ENCODE measurements at regions not wholly inside any gene's neighbourhood (a gene's known extent, or its start where the extent isn't known, plus 50 kb on each side); places are given as distances from the start of the nearest gene placed in this dataset.

DNA sequence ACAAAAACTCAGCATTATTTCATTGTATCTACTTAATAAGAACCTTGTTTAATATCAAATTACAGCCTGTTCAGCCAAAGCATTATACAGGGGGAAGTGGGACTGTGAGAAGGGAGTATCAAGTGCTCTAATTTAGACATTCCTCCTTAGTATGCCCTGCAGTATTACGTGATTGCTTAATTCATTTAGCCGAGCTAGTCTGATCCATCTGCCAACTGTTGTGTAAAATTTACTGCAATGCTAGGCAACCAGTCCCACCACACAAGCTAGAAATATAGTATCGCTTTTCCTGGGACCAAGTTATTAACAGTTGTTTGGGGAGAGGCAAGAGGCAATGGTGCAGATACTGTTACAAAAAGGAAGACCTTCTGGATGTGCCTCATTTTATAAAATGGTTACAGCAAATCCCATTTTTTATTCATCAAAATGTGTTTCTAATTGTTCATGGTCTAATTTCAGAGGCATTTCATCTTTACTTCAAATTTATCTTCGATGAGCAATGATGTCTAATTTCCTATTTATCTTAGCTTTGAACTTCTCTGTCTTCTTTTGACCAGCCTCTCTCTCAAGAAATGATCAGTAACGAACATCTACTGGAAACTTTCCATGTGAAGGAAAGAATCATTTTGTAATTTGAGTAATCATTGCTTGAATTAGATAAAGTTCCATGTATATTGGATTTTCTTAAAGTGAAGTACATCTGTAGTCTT lies 283.3 kb downstream of the DUSP10 start:
- H3K27ac ChIP-seq, result no peak overlapping the region
- no peaks in the 10 kb centered on the region for H3K36me3 ChIP-seq
- no peaks in the 10 kb centered on the region for H3K9me3 ChIP-seq (replicated peaks)
- no peak overlapping the region for H3K4me3 ChIP-seq
- no peaks in the 10 kb centered on the region for H3K27me3 ChIP-seq
- DNase-seq, result peak in 1 of 2 experiments; percentile 34
- H3K4me1 ChIP-seq, result 0 out of 2 replicates have a peak, but pooled peaks cover 4% of the 10 kb centered on the region

GRCh38 chr1:221459558-221459957 lies 282.3 kb downstream of the DUSP10 start:
- Histone ChIP-seq H3K36me3 (no peaks in the 10 kb centered on the region), H3K9me3 (replicated peaks) (no peaks in the 10 kb centered on the region), H3K4me3 (no peak overlapping the region), H3K27me3 (no peaks in the 10 kb centered on the region), H3K4me1 (0 out of 2 replicates have a peak, but pooled peaks cover 4% of the 10 kb centered on the region), H3K27ac (no peak overlapping the region)
- no peak for DNase-seq

GRCh38 chr1:221462345-221462744 lies 279.5 kb downstream of the DUSP10 start:
- DNase-seq, result no peak

GRCh38 chr1:221468546-221468945 lies 273.3 kb downstream of the DUSP10 start:
- Histone ChIP-seq H3K4me1 (no peaks in the 10 kb centered on the region), H3K27ac (no peak overlapping the region), H3K36me3 (no peaks in the 10 kb centered on the region), H3K27me3 (no peaks in the 10 kb centered on the region), H3K9me3 (replicated peaks) (no peaks in the 10 kb centered on the region), H3K4me3 (no peak overlapping the region)
- peak; percentile 9 to 40 for DNase-seq

More at GRCh38 chr1:221462345-221462744, 279.5 kb downstream of the DUSP10 start:
- Histone ChIP-seq H3K36me3 (no peaks in the 10 kb centered on the region), H3K9me3 (replicated peaks) (no peaks in the 10 kb centered on the region), H3K4me1 (0 out of 2 replicates have a peak, but pooled peaks cover 4% of the 10 kb centered on the region), H3K27me3 (no peaks in the 10 kb centered on the region), H3K4me3 (no peak overlapping the region), H3K27ac (no peak overlapping the region)

DNA sequence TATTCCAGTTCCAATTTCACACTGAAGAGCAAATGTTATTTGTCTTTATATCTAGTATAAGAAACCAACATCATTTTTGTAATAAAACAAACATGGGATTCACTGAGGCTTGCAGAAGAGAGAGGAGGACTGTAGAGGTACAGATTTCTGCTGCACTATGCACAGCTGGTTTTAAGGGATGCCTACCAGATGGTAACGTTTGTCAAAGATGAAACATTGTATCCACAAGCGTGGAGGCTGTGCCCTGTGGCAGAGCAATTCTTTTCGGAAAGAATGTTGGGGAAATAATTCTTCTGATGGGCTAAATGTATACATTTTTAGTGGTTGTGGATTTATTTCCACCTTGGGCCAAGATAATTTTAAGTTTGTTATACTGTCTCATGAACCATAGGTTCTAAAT lies 272.4 kb downstream of the DUSP10 start:
- Histone ChIP-seq H3K4me1 (no peaks in the 10 kb centered on the region), H3K36me3 (no peaks in the 10 kb centered on the region), H3K4me3 (no peak overlapping the region), H3K9me3 (replicated peaks) (no peaks in the 10 kb centered on the region), H3K27me3 (no peaks in the 10 kb centered on the region), H3K27ac (no peak overlapping the region)
- peak in 1 of 2 experiments; percentile 35 for DNase-seq

DNA sequence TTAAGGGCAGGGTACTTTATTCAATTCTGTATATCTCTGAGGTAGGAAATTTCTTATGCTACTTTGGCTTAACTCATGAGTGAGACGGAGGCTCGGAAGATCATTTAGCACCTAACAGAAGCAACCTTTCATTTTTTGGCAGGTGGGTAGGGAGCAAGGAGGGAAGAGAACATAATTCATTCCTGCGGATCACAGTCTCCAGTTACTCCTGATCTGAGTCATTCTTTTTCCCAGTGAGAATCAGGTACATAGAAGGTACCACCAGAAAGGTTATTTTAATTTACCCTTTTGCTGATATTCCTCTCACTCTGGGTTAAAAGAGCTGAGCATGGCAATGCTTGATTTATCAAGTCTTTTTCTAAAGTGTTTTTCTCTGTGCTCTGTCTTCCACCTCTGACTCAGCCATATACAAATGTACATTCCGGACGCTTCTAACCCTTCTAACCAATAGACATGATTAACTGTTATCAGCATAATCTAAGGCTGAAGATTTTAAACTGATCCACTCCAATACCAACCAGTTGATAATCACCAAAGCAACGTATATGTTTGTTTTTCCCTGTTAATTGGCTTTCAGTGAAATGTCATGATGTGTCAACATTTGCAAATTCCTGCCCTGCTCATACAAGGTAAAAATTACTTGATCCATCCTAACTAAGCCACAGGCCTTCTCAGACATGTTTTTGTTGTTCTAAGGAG lies 271.7 kb downstream of the DUSP10 start:
- no peak for DNase-seq
- Histone ChIP-seq H3K36me3 (no peaks in the 10 kb centered on the region), H3K9me3 (replicated peaks) (no peaks in the 10 kb centered on the region), H3K27ac (no peak overlapping the region), H3K27me3 (no peaks in the 10 kb centered on the region), H3K4me3 (no peak overlapping the region), H3K4me1 (no peaks in the 10 kb centered on the region)

DNA sequence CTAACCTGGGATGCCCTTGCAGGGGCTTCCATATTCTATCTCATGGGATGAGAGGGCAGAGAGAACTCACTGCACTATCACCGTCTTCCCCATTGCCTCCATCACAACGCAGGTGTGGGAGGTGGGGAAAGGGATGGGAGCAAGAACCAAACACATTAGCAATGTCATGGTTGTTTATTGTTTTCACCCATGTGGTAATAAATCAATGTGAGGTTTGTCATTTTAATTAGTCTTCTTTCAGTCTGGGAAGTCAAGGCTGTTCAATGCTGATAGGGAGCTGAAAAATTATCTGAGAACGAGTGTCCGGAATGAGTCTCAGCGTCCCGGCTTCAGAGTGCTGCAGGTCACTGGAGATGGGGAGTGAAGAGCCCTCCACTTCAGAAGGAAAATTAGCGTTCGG lies 268.5 kb downstream of the DUSP10 start:
- Histone ChIP-seq H3K9me3 (replicated peaks) (no peaks in the 10 kb centered on the region), H3K4me1 (no peaks in the 10 kb centered on the region)

GRCh38 chr1:221477252-221477651 lies 264.6 kb downstream of the DUSP10 start:
- no peak for DNase-seq
- Histone ChIP-seq H3K4me3 (no peak overlapping the region), H3K9me3 (replicated peaks) (no peaks in the 10 kb centered on the region), H3K4me1 (no peaks in the 10 kb centered on the region), H3K27ac (no peak overlapping the region), H3K36me3 (no peaks in the 10 kb centered on the region), H3K27me3 (no peaks in the 10 kb centered on the region)

More for the DNA sequence above, 268.5 kb downstream of the DUSP10 start:
- no peak overlapping the region for H3K27ac ChIP-seq
- H3K4me3 ChIP-seq, result no peak overlapping the region
- no peak for DNase-seq
- no peaks in the 10 kb centered on the region for H3K27me3 ChIP-seq
- H3K36me3 ChIP-seq, result no peaks in the 10 kb centered on the region

DNA sequence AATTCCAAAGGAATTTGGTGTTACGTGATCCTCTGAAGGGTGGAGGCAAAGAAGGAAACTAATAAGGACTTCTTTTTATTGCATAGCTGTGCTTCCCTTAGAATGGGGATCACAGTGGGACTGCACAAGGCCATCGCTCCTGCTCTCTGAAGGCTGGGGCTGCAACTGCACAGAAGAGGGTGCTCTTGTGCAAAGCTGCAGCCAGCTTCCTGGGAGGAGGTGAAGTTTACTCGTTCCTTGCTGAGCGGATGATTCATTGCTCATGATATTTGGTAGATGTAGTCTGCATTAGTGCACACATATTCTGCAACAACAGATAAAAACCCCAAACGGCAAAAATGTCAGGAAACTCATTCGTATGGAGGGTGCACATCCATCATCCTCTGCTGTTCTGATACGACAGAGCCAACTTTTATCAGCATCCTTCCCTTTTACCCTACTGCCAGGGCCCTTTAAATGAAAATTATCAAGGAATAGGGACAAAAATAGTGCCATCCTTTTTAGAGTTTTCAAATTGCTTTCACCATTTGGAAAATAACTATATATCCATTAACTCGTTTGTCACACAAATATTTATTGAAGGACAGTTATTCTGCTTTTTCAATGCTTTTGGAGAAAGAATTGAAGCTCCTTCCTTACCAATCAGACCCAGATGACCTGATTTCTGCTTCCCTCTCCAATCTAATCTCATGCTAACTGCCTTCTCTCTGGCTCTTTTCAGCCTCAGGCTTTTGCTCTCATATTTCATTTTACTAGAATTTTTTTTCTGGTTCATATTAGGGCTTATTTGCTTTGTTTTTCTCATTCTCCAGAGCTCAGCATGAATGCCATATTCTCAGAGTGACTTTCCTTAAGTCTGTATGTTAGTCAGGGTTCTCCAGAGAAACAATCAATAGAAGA lies 263.6 kb downstream of the DUSP10 start:
- DNase-seq, result peak; percentile 57 to 73
- Histone ChIP-seq H3K4me1 (no peaks in the 10 kb centered on the region), H3K9me3 (replicated peaks) (no peaks in the 10 kb centered on the region), H3K4me3 (no peak overlapping the region), H3K36me3 (no peaks in the 10 kb centered on the region), H3K27me3 (no peaks in the 10 kb centered on the region), H3K27ac (no peak overlapping the region)

- no peaks in the 10 kb centered on the region for H3K27me3 ChIP-seq
- H3K4me1 ChIP-seq, result no peaks in the 10 kb centered on the region
- no peaks in the 10 kb centered on the region for H3K36me3 ChIP-seq
- H3K4me3 ChIP-seq, result no peak overlapping the region
- H3K27ac ChIP-seq, result no peak overlapping the region
- no peaks in the 10 kb centered on the region for H3K9me3 ChIP-seq (replicated peaks)
- no peak for DNase-seq
Observed at GRCh38 chr1:221487781-221488524, 253.9 kb downstream of the DUSP10 start.

GRCh38 chr1:221488550-221488949 lies 253.3 kb downstream of the DUSP10 start:
- H3K27ac ChIP-seq, result no peak overlapping the region
- no peaks in the 10 kb centered on the region for H3K4me1 ChIP-seq

GRCh38 chr1:221494670-221495069 lies 247.2 kb downstream of the DUSP10 start:
- Histone ChIP-seq H3K9me3 (replicated peaks) (no peaks in the 10 kb centered on the region), H3K36me3 (no peaks in the 10 kb centered on the region), H3K4me3 (no peak overlapping the region), H3K27ac (no peak overlapping the region), H3K4me1 (no peaks in the 10 kb centered on the region), H3K27me3 (no peaks in the 10 kb centered on the region)
- peak; percentile 34 to 38 for DNase-seq

More at GRCh38 chr1:221488550-221488949, 253.3 kb downstream of the DUSP10 start:
- H3K27me3 ChIP-seq, result no peaks in the 10 kb centered on the region
- H3K9me3 ChIP-seq (replicated peaks), result no peaks in the 10 kb centered on the region
- no peaks in the 10 kb centered on the region for H3K36me3 ChIP-seq
- H3K4me3 ChIP-seq, result no peak overlapping the region
- no peak for DNase-seq

GRCh38 chr1:221497046-221497445 lies 244.8 kb downstream of the DUSP10 start:
- no peaks in the 10 kb centered on the region for H3K36me3 ChIP-seq
- H3K27ac ChIP-seq, result no peak overlapping the region
- H3K4me3 ChIP-seq, result no peak overlapping the region
- no peak for DNase-seq
- H3K9me3 ChIP-seq (replicated peaks), result no peaks in the 10 kb centered on the region
- peaks cover 4% of the 10 kb centered on the region; the same call in 1 of the 2 replicates for H3K27me3 ChIP-seq
- H3K4me1 ChIP-seq, result no peaks in the 10 kb centered on the region

DNA sequence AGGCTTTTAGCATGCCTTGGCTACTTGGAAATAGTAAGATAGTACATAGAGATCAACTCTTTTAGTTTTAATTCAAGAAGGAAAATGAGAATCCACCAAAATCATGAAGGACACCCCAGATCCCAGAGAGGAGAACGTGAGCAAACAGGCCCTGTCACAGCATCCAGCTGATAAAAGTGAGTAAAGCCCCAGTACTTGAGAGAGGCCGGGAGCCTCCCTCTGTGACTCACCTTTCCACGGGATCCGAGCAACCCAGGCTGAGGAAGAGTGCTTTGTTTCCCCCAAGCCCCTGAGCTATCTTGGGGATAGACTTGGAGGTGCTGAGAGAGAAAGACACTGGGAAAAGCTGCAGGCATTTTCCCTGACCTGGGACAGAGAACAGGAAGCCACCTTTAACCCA lies 238.6 kb downstream of the DUSP10 start:
- H3K36me3 ChIP-seq, result no peaks in the 10 kb centered on the region
- H3K4me3 ChIP-seq, result no peak overlapping the region
- DNase-seq, result no peak
- H3K27me3 ChIP-seq, result peaks cover 4% of the 10 kb centered on the region; the same call in 1 of the 2 replicates
- H3K9me3 ChIP-seq (replicated peaks), result peaks cover 7% of the 10 kb centered on the region
- H3K27ac ChIP-seq, result no peak overlapping the region
- H3K4me1 ChIP-seq, result no peaks in the 10 kb centered on the region
